ENCODE measurements at regions not wholly inside any gene's neighbourhood (a gene's known extent, or its start where the extent isn't known, plus 50 kb on each side); places are given as distances from the start of the nearest gene placed in this dataset.

DNA sequence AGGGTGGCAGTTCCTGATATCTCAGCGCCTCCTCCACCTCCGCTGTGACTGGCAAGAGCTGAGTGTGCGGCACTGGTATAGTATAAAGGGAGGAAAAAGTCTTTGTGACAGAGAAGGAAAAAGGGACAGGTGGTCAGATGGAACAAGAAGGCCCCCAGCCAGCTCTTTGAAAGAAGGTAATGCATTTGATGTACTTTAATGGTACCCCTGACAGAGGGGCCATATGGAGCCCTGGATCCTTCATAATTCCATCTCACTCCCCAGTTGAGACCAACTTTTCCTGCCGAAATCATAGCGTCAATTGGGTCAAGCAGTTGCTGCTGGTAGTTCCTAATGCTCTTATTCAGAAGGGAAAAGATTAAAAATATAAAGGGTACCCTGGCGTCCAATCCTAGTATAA lies 198.2 kb downstream of the ZNF326 start:
- Mint-ChIP-seq H3K9me3 (ENCODE audit: insufficient read depth) (no peaks in the 10 kb centered on the region), H3K36me3 (ENCODE audit: low read depth) (no peaks in the 10 kb centered on the region), H3K4me3 (no peak overlapping the region), H3K27me3 (ENCODE audit: low read depth) (no peaks in the 10 kb centered on the region), H3K4me1 (ENCODE audit: low read depth) (no peaks in the 10 kb centered on the region), H3K27ac (no peak overlapping the region)
- ATAC-seq (no peak), DNase-seq (no peak)
- CTCF ChIA-PET = no interaction called here
- POLR2A ChIA-PET = no interaction called here

- Mint-ChIP-seq H3K27ac (no peak overlapping the region), H3K4me1 (ENCODE audit: low read depth) (no peaks in the 10 kb centered on the region), H3K9me3 (ENCODE audit: insufficient read depth) (no peaks in the 10 kb centered on the region), H3K4me3 (no peak overlapping the region), H3K36me3 (ENCODE audit: low read depth) (no peaks in the 10 kb centered on the region), H3K27me3 (ENCODE audit: low read depth) (no peaks in the 10 kb centered on the region)
- POLR2A ChIA-PET = no interaction called here
- ATAC-seq (no peak), DNase-seq (no peak)
- CTCF ChIA-PET = no interaction called here
These were observed 197.5 kb downstream of the ZNF326 start for GRCh38 chr1:90192408-90192807.

GRCh38 chr1:90190523-90190922 lies 195.6 kb downstream of the ZNF326 start:
- POLR2A ChIA-PET = no interaction called here
- no peak for ATAC-seq
- DNase-seq = no peak
- no peaks in the 10 kb centered on the region for H3K4me1 Mint-ChIP-seq (ENCODE audit: low read depth)
- no peaks in the 10 kb centered on the region for H3K36me3 Mint-ChIP-seq (ENCODE audit: low read depth)
- H3K27ac Mint-ChIP-seq = no peak overlapping the region
- H3K9me3 Mint-ChIP-seq (ENCODE audit: insufficient read depth) = no peaks in the 10 kb centered on the region
- no peaks in the 10 kb centered on the region for H3K27me3 Mint-ChIP-seq (ENCODE audit: low read depth)
- CTCF ChIA-PET = no interaction called here
- H3K4me3 Mint-ChIP-seq = no peak overlapping the region

- POLR2A ChIA-PET = no interaction called here
These were observed 195.0 kb downstream of the ZNF326 start for GRCh38 chr1:90189889-90190288.

GRCh38 chr1:90187323-90187585 lies 192.3 kb downstream of the ZNF326 start:
- Mint-ChIP-seq H3K4me1 (ENCODE audit: low read depth) (no peaks in the 10 kb centered on the region), H3K27ac (no peak overlapping the region), H3K27me3 (ENCODE audit: low read depth) (no peaks in the 10 kb centered on the region), H3K36me3 (ENCODE audit: low read depth) (no peaks in the 10 kb centered on the region), H3K9me3 (ENCODE audit: insufficient read depth) (no peaks in the 10 kb centered on the region), H3K4me3 (no peak overlapping the region)
- ChIA-PET POLR2A (no interaction called here), CTCF (no interaction called here)
- ATAC-seq (no peak), DNase-seq (no peak)

More at GRCh38 chr1:90189889-90190288, 195.0 kb downstream of the ZNF326 start:
- CTCF ChIA-PET = no interaction called here
- Mint-ChIP-seq H3K27ac (no peak overlapping the region), H3K4me3 (no peak overlapping the region), H3K4me1 (ENCODE audit: low read depth) (no peaks in the 10 kb centered on the region), H3K27me3 (ENCODE audit: low read depth) (no peaks in the 10 kb centered on the region), H3K36me3 (ENCODE audit: low read depth) (no peaks in the 10 kb centered on the region), H3K9me3 (ENCODE audit: insufficient read depth) (no peaks in the 10 kb centered on the region)
- ATAC-seq = no peak
- DNase-seq = no peak

DNA sequence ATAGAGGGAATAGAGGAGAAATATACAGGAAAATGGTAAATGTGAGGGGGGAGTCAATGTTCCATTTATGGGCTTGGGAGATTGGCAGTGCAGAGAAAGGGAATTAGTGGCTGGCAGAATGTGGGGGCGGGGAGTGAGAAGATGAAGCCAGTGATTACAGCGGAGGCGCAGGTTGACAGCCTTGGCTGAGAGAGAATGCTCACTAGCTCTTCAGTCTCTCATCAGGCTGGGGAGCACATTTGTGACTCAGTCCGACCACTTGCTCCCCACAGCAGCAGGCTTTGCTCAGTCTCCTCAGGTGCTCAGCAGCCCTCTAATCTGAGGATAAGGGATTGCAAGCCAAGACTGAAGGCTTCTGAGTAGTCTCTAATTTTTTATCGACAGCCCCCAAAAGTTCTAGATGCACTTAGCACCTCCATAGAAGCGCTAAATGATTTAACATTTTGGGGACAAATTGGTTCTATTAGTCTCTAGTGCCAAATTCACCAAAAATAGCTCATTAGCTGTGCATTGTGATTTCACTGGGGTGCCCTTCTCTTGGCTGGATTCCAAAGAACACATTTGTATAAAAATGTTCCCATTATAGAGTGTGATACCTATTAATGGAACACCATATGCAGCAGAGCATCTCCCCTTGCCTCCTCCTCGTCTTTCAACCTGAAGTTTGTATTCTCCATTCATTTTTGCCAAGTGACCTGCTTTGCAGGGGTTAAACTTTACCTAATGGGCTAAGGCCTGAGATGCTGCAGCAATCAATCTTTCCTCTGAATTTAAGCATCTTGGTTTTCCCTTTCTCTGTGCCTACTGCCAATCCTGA lies 191.8 kb downstream of the ZNF326 start:
- Mint-ChIP-seq H3K4me1 (ENCODE audit: low read depth) (no peaks in the 10 kb centered on the region), H3K36me3 (ENCODE audit: low read depth) (no peaks in the 10 kb centered on the region)
- POLR2A ChIA-PET = no interaction called here

DNA sequence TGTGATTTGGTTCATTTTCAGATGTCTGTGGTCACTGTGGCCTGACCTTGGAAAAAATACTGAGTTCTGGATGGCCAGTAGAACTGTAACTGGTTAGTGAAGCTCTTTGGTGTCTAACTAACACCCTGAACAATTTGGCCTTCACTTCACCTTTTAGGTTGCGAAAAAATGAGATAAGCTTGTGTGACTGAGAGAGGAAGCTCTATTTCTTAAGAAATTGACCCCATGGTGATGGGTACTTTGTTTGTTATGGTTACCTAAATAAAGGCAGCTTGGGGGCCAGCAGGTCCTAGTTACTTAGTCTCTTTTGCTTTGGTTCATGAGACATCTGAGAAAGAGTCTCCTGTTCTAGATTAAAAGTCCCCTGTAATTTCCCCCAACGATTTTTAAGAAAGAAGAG lies 181.6 kb downstream of the ZNF326 start:
- CTCF ChIA-PET = interaction anchor here (1.1 kb wide), 1 partner anchor 32 kb away, joined by 3 read pairs; no protein-coding TSS in a partner anchor
- no peaks in the 10 kb centered on the region for H3K9me3 Mint-ChIP-seq (ENCODE audit: insufficient read depth)
- H3K27me3 Mint-ChIP-seq (ENCODE audit: low read depth) = no peaks in the 10 kb centered on the region
- no peaks in the 10 kb centered on the region for H3K36me3 Mint-ChIP-seq (ENCODE audit: low read depth)
- no peak for ATAC-seq
- H3K4me1 Mint-ChIP-seq (ENCODE audit: low read depth) = no peaks in the 10 kb centered on the region
- POLR2A ChIA-PET = no interaction called here
- no peak overlapping the region for H3K4me3 Mint-ChIP-seq
- no peak for DNase-seq
- no peak overlapping the region for H3K27ac Mint-ChIP-seq

More for the DNA sequence above, 191.8 kb downstream of the ZNF326 start:
- no peak for DNase-seq
- CTCF ChIA-PET = no interaction called here
- Mint-ChIP-seq H3K27me3 (ENCODE audit: low read depth) (no peaks in the 10 kb centered on the region), H3K9me3 (ENCODE audit: insufficient read depth) (no peaks in the 10 kb centered on the region), H3K4me3 (no peak overlapping the region), H3K27ac (no peak overlapping the region)
- no peak for ATAC-seq

GRCh38 chr1:90175490-90176167 lies 180.7 kb downstream of the ZNF326 start:
- CTCF ChIA-PET = no interaction called here
- no peak overlapping the region for H3K4me3 Mint-ChIP-seq
- POLR2A ChIA-PET = no interaction called here
- no peaks in the 10 kb centered on the region for H3K4me1 Mint-ChIP-seq (ENCODE audit: low read depth)
- H3K36me3 Mint-ChIP-seq (ENCODE audit: low read depth) = no peaks in the 10 kb centered on the region
- ATAC-seq (no peak), DNase-seq (no peak)
- H3K27ac Mint-ChIP-seq = no peak overlapping the region
- no peaks in the 10 kb centered on the region for H3K27me3 Mint-ChIP-seq (ENCODE audit: low read depth)
- H3K9me3 Mint-ChIP-seq (ENCODE audit: insufficient read depth) = no peaks in the 10 kb centered on the region

DNA sequence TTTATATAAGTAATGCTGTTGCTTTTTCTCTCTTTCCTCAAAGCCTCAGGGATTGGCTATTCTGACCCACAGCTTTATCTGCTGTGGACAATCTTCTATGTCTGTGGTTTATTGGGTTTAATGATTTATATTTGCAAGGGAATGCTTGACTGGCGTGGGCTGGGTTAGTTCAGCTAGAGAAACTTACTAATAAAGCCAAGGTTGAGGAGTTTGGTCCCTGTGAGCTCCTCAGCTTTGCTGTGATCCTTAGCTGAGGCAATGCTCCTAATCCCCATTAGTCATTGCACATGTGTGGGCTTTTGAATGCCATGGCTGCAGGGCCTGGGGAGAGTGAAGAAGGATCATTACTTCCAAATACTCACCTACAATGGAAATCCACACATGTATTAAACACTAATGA lies 179.3 kb downstream of the ZNF326 start:
- Mint-ChIP-seq H3K27me3 (ENCODE audit: low read depth) (no peaks in the 10 kb centered on the region), H3K27ac (no peak overlapping the region), H3K9me3 (ENCODE audit: insufficient read depth) (no peaks in the 10 kb centered on the region), H3K4me3 (no peak overlapping the region), H3K4me1 (ENCODE audit: low read depth) (no peaks in the 10 kb centered on the region), H3K36me3 (ENCODE audit: low read depth) (no peaks in the 10 kb centered on the region)
- ChIA-PET CTCF (no interaction called here), POLR2A (interaction anchor here (0.6 kb wide), 1 partner anchor 21 kb away, joined by 3 read pairs; no protein-coding TSS in a partner anchor)
- ATAC-seq (no peak), DNase-seq (no peak)

DNA sequence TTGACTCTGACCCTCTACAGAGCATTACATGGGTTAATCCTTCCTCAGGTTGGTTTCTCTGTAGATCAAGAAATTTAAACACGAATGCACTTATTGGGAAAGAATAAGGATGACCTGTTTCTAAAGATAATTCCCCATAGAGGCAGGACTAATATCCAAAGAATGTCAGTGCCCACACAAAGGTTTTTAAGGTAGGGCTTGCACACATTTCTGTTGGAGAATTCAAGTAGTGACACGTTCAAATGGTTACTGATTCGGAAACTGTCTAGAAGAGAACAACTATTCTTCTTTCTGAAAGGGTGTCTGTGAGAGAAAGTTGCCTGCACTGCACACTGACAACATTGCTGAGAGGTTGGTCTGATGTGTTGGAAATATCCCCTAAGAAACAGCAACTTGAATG lies 167.3 kb downstream of the ZNF326 start:
- Mint-ChIP-seq H3K27me3 (ENCODE audit: low read depth) (peaks cover 11% of the 10 kb centered on the region), H3K4me3 (no peak overlapping the region), H3K4me1 (ENCODE audit: low read depth) (no peaks in the 10 kb centered on the region), H3K9me3 (ENCODE audit: insufficient read depth) (no peaks in the 10 kb centered on the region), H3K36me3 (ENCODE audit: low read depth) (no peaks in the 10 kb centered on the region), H3K27ac (no peak overlapping the region)
- POLR2A ChIA-PET = no interaction called here
- CTCF ChIA-PET = no interaction called here
- no peak for DNase-seq
- no peak for ATAC-seq

DNA sequence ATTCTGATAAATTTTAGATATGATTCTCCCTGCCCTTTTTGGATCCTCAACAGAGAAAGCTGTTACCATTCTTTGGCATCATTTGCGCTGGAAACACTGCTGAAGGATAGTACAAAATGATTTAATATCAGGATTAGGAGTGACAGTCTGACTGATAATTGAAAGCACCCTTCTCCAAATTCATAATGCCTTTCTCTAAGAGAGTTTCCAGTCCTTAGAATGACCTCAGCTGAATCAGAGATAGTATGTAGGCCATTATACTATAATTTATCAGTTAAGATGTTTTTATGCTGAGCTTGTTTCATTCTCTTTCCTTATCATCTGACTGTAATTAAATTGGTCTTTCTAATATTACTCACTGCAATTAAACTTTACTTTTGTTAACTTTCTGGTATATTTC lies 166.7 kb downstream of the ZNF326 start:
- no peaks in the 10 kb centered on the region for H3K4me1 Mint-ChIP-seq (ENCODE audit: low read depth)
- H3K36me3 Mint-ChIP-seq (ENCODE audit: low read depth) = no peaks in the 10 kb centered on the region
- ChIA-PET CTCF (no interaction called here), POLR2A (no interaction called here)
- H3K9me3 Mint-ChIP-seq (ENCODE audit: insufficient read depth) = no peaks in the 10 kb centered on the region
- DNase-seq = no peak
- H3K4me3 Mint-ChIP-seq = no peak overlapping the region
- H3K27me3 Mint-ChIP-seq (ENCODE audit: low read depth) = peaks cover 11% of the 10 kb centered on the region
- ATAC-seq = no peak
- no peak overlapping the region for H3K27ac Mint-ChIP-seq

GRCh38 chr1:90155721-90156487 lies 161.0 kb downstream of the ZNF326 start:
- ChIA-PET POLR2A (no interaction called here), CTCF (no interaction called here)
- Mint-ChIP-seq H3K4me1 (ENCODE audit: low read depth) (no peaks in the 10 kb centered on the region), H3K27ac (no peak overlapping the region), H3K36me3 (ENCODE audit: low read depth) (no peaks in the 10 kb centered on the region), H3K27me3 (ENCODE audit: low read depth) (peaks cover 3% of the 10 kb centered on the region), H3K9me3 (ENCODE audit: insufficient read depth) (no peaks in the 10 kb centered on the region), H3K4me3 (no peak overlapping the region)
- no peak for ATAC-seq
- DNase-seq = no peak
